GM19238 (cell line): ENCODE measurements at regions not wholly inside any gene's neighbourhood (a gene's known extent, or its start where the extent isn't known, plus 50 kb on each side); places are given as distances from the start of the nearest gene placed in this dataset.

ENCODE experiments used
- DNase-seq: peaks from one replicate; pipeline ENCODE4 v3.0.0; 2011; ENCODE audit warnings: low spot score; ENCODE audit not compliant: insufficient read length

GRCh38 chr12:13597166-13597565 is 384.2 kb downstream of the GRIN2B start:
- no peak for DNase-seq

- no peak for DNase-seq
Observed at GRCh38 chr12:13596714-13597113, 384.7 kb downstream of the GRIN2B start.

GRCh38 chr12:13595536-13596443 is 385.6 kb downstream of the GRIN2B start:
- no peak for DNase-seq

- no peak for DNase-seq
Observed at GRCh38 chr12:13594731-13595514, 386.5 kb downstream of the GRIN2B start.

- DNase-seq = no peak
Observed at GRCh38 chr12:13592063-13592942, 389.1 kb downstream of the GRIN2B start.

- DNase-seq = no peak
Observed at GRCh38 chr12:13591488-13591887, 389.9 kb downstream of the GRIN2B start.

GRCh38 chr12:13591059-13591458 is 390.3 kb downstream of the GRIN2B start:
- no peak for DNase-seq

- DNase-seq = no peak
Observed at GRCh38 chr12:13588574-13588973, 392.0 kb downstream of the EMP1 start.

GRCh38 chr12:13587721-13588390 is 391.3 kb downstream of the EMP1 start:
- DNase-seq = no peak

GRCh38 chr12:13586361-13586760 is 389.8 kb downstream of the EMP1 start:
- DNase-seq = no peak

GRCh38 chr12:13584541-13584940 is 388.0 kb downstream of the EMP1 start:
- no peak for DNase-seq

- DNase-seq = no peak
Observed at GRCh38 chr12:13583630-13584029, 387.1 kb downstream of the EMP1 start.

- DNase-seq = no peak
Observed at GRCh38 chr12:13582421-13582820, 385.9 kb downstream of the EMP1 start.

GRCh38 chr12:13581031-13581430 is 384.5 kb downstream of the EMP1 start:
- DNase-seq = no peak

- no peak for DNase-seq
Observed at GRCh38 chr12:13580206-13580605, 383.7 kb downstream of the EMP1 start.

- no peak for DNase-seq
Observed at GRCh38 chr12:13576935-13577500, 380.5 kb downstream of the EMP1 start.

GRCh38 chr12:13573698-13574321 is 377.3 kb downstream of the EMP1 start:
- DNase-seq = no peak

GRCh38 chr12:13571035-13571434 is 374.5 kb downstream of the EMP1 start:
- DNase-seq = no peak

- no peak for DNase-seq
Observed at GRCh38 chr12:13570005-13570694, 373.6 kb downstream of the EMP1 start.

GRCh38 chr12:13566292-13566691 is 369.8 kb downstream of the EMP1 start:
- DNase-seq = no peak
